ENCODE measurements at regions not wholly inside any gene's neighbourhood (a gene's known extent, or its start where the extent isn't known, plus 50 kb on each side); places are given as distances from the start of the nearest gene placed in this dataset.
A peak's percentile ranks its signal among the peaks of the same experiment; 100 is the strongest.

DNA sequence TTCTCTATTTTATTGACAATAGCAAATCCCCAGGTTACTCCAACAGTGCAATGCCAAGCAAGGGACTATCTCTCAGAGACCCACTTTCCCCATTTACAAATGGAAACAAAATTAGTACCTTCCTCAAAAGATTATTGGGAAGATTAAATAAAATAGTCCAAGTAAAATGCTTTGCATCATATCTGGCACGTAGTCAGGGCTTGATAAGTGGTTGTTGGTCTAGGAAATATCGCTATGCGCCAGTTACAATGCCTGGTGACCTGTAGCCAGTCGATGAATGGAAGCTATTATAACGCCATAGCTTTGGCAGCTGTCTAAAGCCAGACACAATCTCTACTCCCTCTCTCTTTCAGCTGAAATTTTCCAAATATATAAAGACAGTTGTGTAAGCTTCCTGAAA is 220.3 kb downstream of the RAP2A start:
- no peak for TF ChIP-seq CTCF (IDR thresholded peaks at IDR 0.05; ENCODE audit: control insufficient read depth, insufficient read depth, low read depth, low read length, missing control alignments)
- DNase-seq (ENCODE audit: low read depth) = no peak
- no peak overlapping the region for H3K4me3 ChIP-seq (ENCODE audit: control insufficient read depth, low read depth, low read length)

GRCh38 chr13:97658556-97658955 is 224.6 kb downstream of the RAP2A start:
- TF ChIP-seq CTCF (IDR thresholded peaks at IDR 0.05; ENCODE audit: control insufficient read depth, insufficient read depth, low read depth, low read length, missing control alignments) = no peak
- DNase-seq (ENCODE audit: low read depth) = no peak
- no peak overlapping the region for H3K4me3 ChIP-seq (ENCODE audit: control insufficient read depth, low read depth, low read length)

- peak; percentile 32 for TF ChIP-seq CTCF (IDR thresholded peaks at IDR 0.05; ENCODE audit: control insufficient read depth, insufficient read depth, low read depth, low read length, missing control alignments)
- DNase-seq (ENCODE audit: low read depth) = no peak
- no peak overlapping the region for H3K4me3 ChIP-seq (ENCODE audit: control insufficient read depth, low read depth, low read length)
Observed at GRCh38 chr13:97659602-97660001, 225.6 kb downstream of the RAP2A start.

- no peak overlapping the region for H3K4me3 ChIP-seq (ENCODE audit: control insufficient read depth, low read depth, low read length)
- no peak for DNase-seq (ENCODE audit: low read depth)
- no peak for TF ChIP-seq CTCF (IDR thresholded peaks at IDR 0.05; ENCODE audit: control insufficient read depth, insufficient read depth, low read depth, low read length, missing control alignments)
Observed at GRCh38 chr13:97660594-97661260, 226.8 kb downstream of the RAP2A start.

GRCh38 chr13:97686594-97686993 is 252.6 kb downstream of the RAP2A start:
- DNase-seq (ENCODE audit: low read depth) = no peak
- TF ChIP-seq CTCF (IDR thresholded peaks at IDR 0.05; ENCODE audit: control insufficient read depth, insufficient read depth, low read depth, low read length, missing control alignments) = no peak

DNA sequence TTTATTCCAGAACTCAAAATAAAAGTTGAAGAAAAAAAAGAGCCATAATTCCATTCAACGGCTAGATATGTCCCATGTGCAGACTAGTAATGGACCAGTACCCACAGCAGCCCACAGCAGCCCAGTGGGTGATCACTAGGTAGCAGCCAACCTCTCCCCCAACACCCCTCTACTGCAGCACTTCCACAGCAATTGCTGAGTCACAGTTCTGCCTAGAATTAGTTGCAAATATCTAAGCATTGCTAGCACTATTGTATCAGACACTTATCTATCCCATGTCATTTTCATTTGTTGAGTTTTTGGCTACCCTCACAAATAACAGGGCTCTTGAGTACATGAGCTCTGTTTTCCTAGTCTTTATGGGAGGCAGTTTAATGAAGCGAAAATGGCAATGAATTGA is 258.7 kb downstream of the RAP2A start:
- DNase-seq (ENCODE audit: low read depth) = no peak
- TF ChIP-seq CTCF (IDR thresholded peaks at IDR 0.05; ENCODE audit: control insufficient read depth, insufficient read depth, low read depth, low read length, missing control alignments) = no peak

More at GRCh38 chr13:97686594-97686993, 252.6 kb downstream of the RAP2A start:
- no peak overlapping the region for H3K4me3 ChIP-seq (ENCODE audit: control insufficient read depth, low read depth, low read length)

More for the DNA sequence above, 258.7 kb downstream of the RAP2A start:
- H3K4me3 ChIP-seq (ENCODE audit: control insufficient read depth, low read depth, low read length) = no peak overlapping the region

Measured in AG09309 (cell line).